Activated CD8-positive, alpha-beta memory T cell treated with anti-CD3 and anti-CD28 coated beads, Interleukin-2, amount 10 ng/mL, durations not matched to agents 7 days and 5 days (primary cell): ENCODE measurements at regions not wholly inside any gene's neighbourhood (a gene's known extent, or its start where the extent isn't known, plus 50 kb on each side); places are given as distances from the start of the nearest gene placed in this dataset.
"Not testable (repeated sequence)": the region's sequence is repeated elsewhere in the genome, so short reads cannot be mapped to it uniquely, and the experiment has no call there.

Experiments
- ATAC-seq: fragments of 150-1000 bp; cut with Tn5 transposase; one replicate; pipeline ENCODE4 v1.10.0; 2021; ENCODE audit warnings: moderate library complexity
- CTCF ChIA-PET: fragments of 350-600 bp; sonication (Branson Sonifier 250); formaldehyde crosslinking; loops from one replicate; lab custom pipeline; 2021; ENCODE audit warnings: antibody characterized with exemption; lab: Charles Lee
- DNase-seq: peaks from one replicate; pipeline ENCODE4 v3.0.0-alpha.2; 2020
- H3K27ac Mint-ChIP-seq: one replicate; pipeline ENCODE4 v1.8.0; 2021; ENCODE audit warnings: mild to moderate bottlenecking, mixed read lengths
- H3K27me3 Mint-ChIP-seq: one replicate; pipeline ENCODE4 v1.8.0; 2021; ENCODE audit warnings: mixed read lengths
- H3K36me3 Mint-ChIP-seq: one replicate; pipeline ENCODE4 v1.8.0; 2021; ENCODE audit warnings: mild to moderate bottlenecking, mixed read lengths
- H3K4me1 Mint-ChIP-seq: one replicate; pipeline ENCODE4 v1.8.0; 2021; ENCODE audit warnings: mixed read lengths
- H3K4me3 Mint-ChIP-seq: one replicate; pipeline ENCODE4 v1.8.0; 2021; ENCODE audit warnings: mild to moderate bottlenecking, moderate library complexity, mixed read lengths
- H3K9me3 Mint-ChIP-seq: one replicate; pipeline ENCODE4 v1.8.0; 2022; ENCODE audit warnings: low read depth, mixed read lengths

- CTCF ChIA-PET = no interaction called here
- Mint-ChIP-seq H3K27ac (no peak overlapping the region), H3K27me3 (peaks cover 27% of the 10 kb centered on the region), H3K4me3 (no peak overlapping the region), H3K36me3 (no peaks in the 10 kb centered on the region), H3K9me3 (no peaks in the 10 kb centered on the region), H3K4me1 (no peaks in the 10 kb centered on the region)
- no peak for DNase-seq
- no peak for ATAC-seq
Observed at GRCh38 chr6:109897561-109898080, 80.5 kb upstream of the GPR6 start.

GRCh38 chr6:109901976-109902375 lies 76.1 kb upstream of the GPR6 start:
- Mint-ChIP-seq H3K4me3 (no peak overlapping the region), H3K27me3 (peaks cover 44% of the 10 kb centered on the region)
- no peak for ATAC-seq

GRCh38 chr6:109902870-109903269 lies 75.2 kb upstream of the GPR6 start:
- ATAC-seq = no peak
- no peaks in the 10 kb centered on the region for H3K36me3 Mint-ChIP-seq
- CTCF ChIA-PET = no interaction called here
- peaks cover 37% of the 10 kb centered on the region for H3K27me3 Mint-ChIP-seq
- no peaks in the 10 kb centered on the region for H3K9me3 Mint-ChIP-seq
- no peak overlapping the region for H3K4me3 Mint-ChIP-seq
- H3K27ac Mint-ChIP-seq = no peak overlapping the region
- H3K4me1 Mint-ChIP-seq = no peaks in the 10 kb centered on the region
- DNase-seq = no peak

More at GRCh38 chr6:109901976-109902375, 76.1 kb upstream of the GPR6 start:
- H3K27ac Mint-ChIP-seq = no peak overlapping the region
- H3K36me3 Mint-ChIP-seq = no peaks in the 10 kb centered on the region
- no peaks in the 10 kb centered on the region for H3K9me3 Mint-ChIP-seq
- DNase-seq = no peak
- no peaks in the 10 kb centered on the region for H3K4me1 Mint-ChIP-seq
- CTCF ChIA-PET = no interaction called here

GRCh38 chr6:109910571-109910970 lies 67.5 kb upstream of the GPR6 start:
- ATAC-seq (no peak), DNase-seq (no peak)
- H3K4me1 Mint-ChIP-seq = no peaks in the 10 kb centered on the region
- CTCF ChIA-PET = no interaction called here
- no peak overlapping the region for H3K27ac Mint-ChIP-seq
- H3K36me3 Mint-ChIP-seq = no peaks in the 10 kb centered on the region
- no peaks in the 10 kb centered on the region for H3K9me3 Mint-ChIP-seq
- H3K27me3 Mint-ChIP-seq = peaks cover 24% of the 10 kb centered on the region
- H3K4me3 Mint-ChIP-seq = no peak overlapping the region

GRCh38 chr6:109912118-109912517 lies 66.0 kb upstream of the GPR6 start:
- no peak for DNase-seq
- no peak for ATAC-seq
- Mint-ChIP-seq H3K27me3 (peaks cover 18% of the 10 kb centered on the region), H3K9me3 (no peaks in the 10 kb centered on the region), H3K36me3 (no peaks in the 10 kb centered on the region), H3K4me3 (no peak overlapping the region), H3K4me1 (no peaks in the 10 kb centered on the region), H3K27ac (no peak overlapping the region)
- CTCF ChIA-PET = no interaction called here

- no peak for ATAC-seq
- CTCF ChIA-PET = no interaction called here
Observed at GRCh38 chr6:109912952-109913351, 65.2 kb upstream of the GPR6 start.

GRCh38 chr6:109915748-109916147 lies 62.4 kb upstream of the GPR6 start:
- H3K27ac Mint-ChIP-seq, H3K9me3 Mint-ChIP-seq, DNase-seq, ATAC-seq, H3K4me1 Mint-ChIP-seq, CTCF ChIA-PET, H3K4me3 Mint-ChIP-seq, H3K36me3 Mint-ChIP-seq, H3K27me3 Mint-ChIP-seq: not testable (repeated sequence)

More at GRCh38 chr6:109912952-109913351, 65.2 kb upstream of the GPR6 start:
- no peaks in the 10 kb centered on the region for H3K36me3 Mint-ChIP-seq
- no peak for DNase-seq
- no peaks in the 10 kb centered on the region for H3K9me3 Mint-ChIP-seq
- H3K4me1 Mint-ChIP-seq = no peaks in the 10 kb centered on the region
- no peak overlapping the region for H3K27ac Mint-ChIP-seq
- peaks cover 18% of the 10 kb centered on the region for H3K27me3 Mint-ChIP-seq
- H3K4me3 Mint-ChIP-seq = no peak overlapping the region

GRCh38 chr6:109916759-109917158 lies 61.4 kb upstream of the GPR6 start:
- H3K4me1 Mint-ChIP-seq = no peaks in the 10 kb centered on the region
- CTCF ChIA-PET = no interaction called here
- H3K36me3 Mint-ChIP-seq = no peaks in the 10 kb centered on the region
- H3K27ac Mint-ChIP-seq = no peak overlapping the region
- H3K4me3 Mint-ChIP-seq = no peak overlapping the region
- ATAC-seq = no peak
- no peak for DNase-seq
- H3K9me3 Mint-ChIP-seq = no peaks in the 10 kb centered on the region
- peaks cover under 1% of the 10 kb centered on the region for H3K27me3 Mint-ChIP-seq

- Mint-ChIP-seq H3K27me3 (peaks cover 9% of the 10 kb centered on the region), H3K36me3 (no peaks in the 10 kb centered on the region), H3K9me3 (no peaks in the 10 kb centered on the region), H3K4me3 (no peak overlapping the region), H3K4me1 (no peaks in the 10 kb centered on the region), H3K27ac (no peak overlapping the region)
- CTCF ChIA-PET = no interaction called here
- ATAC-seq (no peak), DNase-seq (no peak)
Observed at GRCh38 chr6:109918227-109918626, 59.9 kb upstream of the GPR6 start.

GRCh38 chr6:109920911-109921310 lies 57.2 kb upstream of the GPR6 start:
- peaks cover 17% of the 10 kb centered on the region for H3K27me3 Mint-ChIP-seq
- DNase-seq = no peak
- CTCF ChIA-PET = no interaction called here
- H3K36me3 Mint-ChIP-seq = no peaks in the 10 kb centered on the region
- no peak for ATAC-seq
- no peak overlapping the region for H3K4me3 Mint-ChIP-seq
- no peaks in the 10 kb centered on the region for H3K9me3 Mint-ChIP-seq
- H3K27ac Mint-ChIP-seq = no peak overlapping the region
- no peaks in the 10 kb centered on the region for H3K4me1 Mint-ChIP-seq

- no peak for DNase-seq
- Mint-ChIP-seq H3K4me3 (no peak overlapping the region), H3K9me3 (no peaks in the 10 kb centered on the region), H3K27me3 (peaks cover 17% of the 10 kb centered on the region), H3K27ac (no peak overlapping the region), H3K36me3 (no peaks in the 10 kb centered on the region), H3K4me1 (no peaks in the 10 kb centered on the region)
- no peak for ATAC-seq
- CTCF ChIA-PET = no interaction called here
Observed at GRCh38 chr6:109922851-109923250, 55.3 kb upstream of the GPR6 start.

GRCh38 chr6:109925075-109925474 lies 53.0 kb upstream of the GPR6 start:
- H3K27ac Mint-ChIP-seq = no peak overlapping the region
- H3K4me1 Mint-ChIP-seq = no peaks in the 10 kb centered on the region
- ATAC-seq = no peak
- CTCF ChIA-PET = no interaction called here
- peaks cover 17% of the 10 kb centered on the region for H3K27me3 Mint-ChIP-seq
- DNase-seq = no peak
- H3K4me3 Mint-ChIP-seq = no peak overlapping the region
- H3K36me3 Mint-ChIP-seq = no peaks in the 10 kb centered on the region
- H3K9me3 Mint-ChIP-seq = no peaks in the 10 kb centered on the region

GRCh38 chr6:109927052-109927451 lies 51.1 kb upstream of the GPR6 start:
- no peak for DNase-seq
- Mint-ChIP-seq H3K9me3 (no peaks in the 10 kb centered on the region), H3K27ac (no peak overlapping the region), H3K4me3 (no peak overlapping the region), H3K27me3 (peaks cover 13% of the 10 kb centered on the region), H3K4me1 (no peaks in the 10 kb centered on the region), H3K36me3 (no peaks in the 10 kb centered on the region)
- CTCF ChIA-PET = interaction anchor here (0.7 kb wide), 1 partner anchor 470 kb away, joined by 3 read pairs; no protein-coding TSS in a partner anchor
- no peak for ATAC-seq
